ENCODE measurements at regions not wholly inside any gene's neighbourhood (a gene's known extent, or its start where the extent isn't known, plus 50 kb on each side); places are given as distances from the start of the nearest gene placed in this dataset.

DNA sequence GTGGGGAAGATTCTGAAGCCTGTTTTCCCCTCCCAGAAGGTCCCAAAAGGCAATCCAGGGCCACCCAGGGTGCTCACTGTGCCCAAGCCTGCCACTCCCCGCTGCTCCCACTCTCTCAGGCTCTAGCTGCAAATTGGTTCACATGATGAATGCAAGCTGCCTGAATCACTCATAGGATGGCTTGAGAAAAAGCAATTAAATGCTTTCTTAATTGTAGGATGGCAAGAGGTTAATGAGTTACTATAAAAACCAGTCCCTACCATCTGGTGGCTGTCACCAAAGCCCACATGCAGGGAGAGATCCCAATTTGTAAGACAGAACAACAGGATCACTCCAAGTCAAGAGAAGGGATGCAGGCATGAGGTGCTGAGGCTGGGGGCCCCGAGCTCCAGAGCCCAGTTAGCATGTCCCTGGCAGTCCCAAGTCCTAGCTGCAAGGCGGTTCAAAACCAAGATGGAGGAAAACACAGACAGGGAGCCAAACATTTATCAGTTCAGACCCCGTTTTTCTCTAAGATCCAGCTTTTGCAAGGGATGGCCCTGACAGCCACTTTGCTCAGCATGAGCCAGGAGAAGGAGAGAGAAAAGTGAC lies 207.1 kb downstream of the UACA start:
- Mint-ChIP-seq H3K4me3 (no peak overlapping the region), H3K27me3 (no peaks in the 10 kb centered on the region), H3K27ac (no peak overlapping the region), H3K36me3 (ENCODE audit: low read depth) (no peaks in the 10 kb centered on the region), H3K4me1 (ENCODE audit: low read depth) (no peaks in the 10 kb centered on the region), H3K9me3 (no peaks in the 10 kb centered on the region)
- intact Hi-C loops (cut with micrococcal nuclease) = no loop called here

DNA sequence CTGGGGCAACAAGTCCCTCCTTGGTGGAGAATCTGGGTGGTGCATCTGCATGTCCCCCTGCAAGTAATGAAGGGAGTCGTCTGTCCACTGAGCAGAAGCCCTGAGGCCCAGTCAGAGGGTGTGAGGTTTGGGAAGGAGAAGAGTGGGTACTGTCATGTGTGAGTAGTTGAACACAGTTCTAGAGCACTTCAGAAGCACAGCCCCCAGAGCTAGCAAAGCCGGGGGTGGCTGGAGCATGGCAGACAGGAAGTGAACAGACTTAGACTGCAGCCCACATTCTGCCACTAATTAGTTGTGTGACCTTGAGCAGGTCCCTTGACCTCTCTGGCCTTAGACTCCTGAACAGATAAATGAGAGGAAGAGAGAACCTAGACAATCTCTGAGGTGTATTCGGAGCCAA lies 207.6 kb downstream of the UACA start:
- Mint-ChIP-seq H3K4me1 (ENCODE audit: low read depth) (no peaks in the 10 kb centered on the region), H3K4me3 (no peak overlapping the region), H3K9me3 (no peaks in the 10 kb centered on the region), H3K27me3 (no peaks in the 10 kb centered on the region), H3K27ac (no peak overlapping the region), H3K36me3 (ENCODE audit: low read depth) (no peaks in the 10 kb centered on the region)
- intact Hi-C loops (cut with micrococcal nuclease) = no loop called here

DNA sequence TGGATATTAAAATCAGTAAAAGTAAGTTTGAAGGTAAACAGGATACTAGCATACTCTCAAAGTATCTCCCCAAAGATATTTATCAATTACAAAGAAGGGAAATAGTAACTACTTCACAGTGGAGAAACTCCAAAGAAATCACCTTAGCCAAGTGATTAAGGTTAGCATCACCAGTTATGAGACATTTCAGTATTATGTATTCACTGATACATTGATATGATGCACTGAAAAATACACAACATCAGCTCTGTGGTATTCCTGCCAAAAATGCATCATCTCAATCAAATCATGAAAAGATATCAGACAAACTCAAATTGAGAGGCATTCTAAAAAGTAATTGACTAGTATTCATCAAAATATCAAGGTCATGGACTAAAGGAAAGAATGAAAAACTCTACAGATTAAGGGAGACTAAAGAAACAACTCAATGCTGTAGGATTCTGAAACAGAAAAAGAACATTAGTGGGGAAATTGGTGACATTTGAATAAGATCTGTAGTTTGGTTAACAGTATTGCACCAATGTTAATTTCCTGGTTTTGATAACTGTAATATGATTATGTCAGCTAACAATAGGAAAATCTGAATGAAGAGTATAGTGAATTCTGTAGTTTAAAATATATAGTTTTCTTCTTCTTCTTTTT lies 215.4 kb downstream of the UACA start:
- intact Hi-C loops (cut with micrococcal nuclease) = no loop called here
- H3K9me3 Mint-ChIP-seq = no peaks in the 10 kb centered on the region
- no peaks in the 10 kb centered on the region for H3K4me1 Mint-ChIP-seq (ENCODE audit: low read depth)
- H3K36me3 Mint-ChIP-seq (ENCODE audit: low read depth) = no peaks in the 10 kb centered on the region
- no peaks in the 10 kb centered on the region for H3K27me3 Mint-ChIP-seq
- no peak overlapping the region for H3K27ac Mint-ChIP-seq
- H3K4me3 Mint-ChIP-seq = no peak overlapping the region

DNA sequence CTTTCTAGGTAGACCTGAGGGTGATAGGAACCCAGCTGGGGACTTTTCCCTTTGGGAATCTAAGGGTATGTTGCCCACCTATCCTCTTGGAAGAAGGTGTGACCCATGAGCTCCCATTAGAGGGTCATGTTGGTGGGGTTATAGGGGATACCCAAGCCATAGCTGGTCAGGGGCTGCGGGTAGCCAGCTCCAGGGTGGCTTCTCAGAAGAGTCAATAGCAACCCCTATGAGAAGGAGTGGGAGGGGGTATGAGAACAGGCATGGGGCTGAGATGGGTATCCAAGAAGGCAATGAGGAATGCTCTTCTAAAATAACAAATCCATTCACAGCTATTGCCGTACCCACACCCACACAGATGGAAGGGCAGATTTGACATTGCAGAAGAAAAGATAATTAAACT lies 217.8 kb downstream of the UACA start:
- Mint-ChIP-seq H3K27ac (no peak overlapping the region), H3K36me3 (ENCODE audit: low read depth) (no peaks in the 10 kb centered on the region), H3K4me3 (no peak overlapping the region), H3K9me3 (no peaks in the 10 kb centered on the region), H3K4me1 (ENCODE audit: low read depth) (no peaks in the 10 kb centered on the region), H3K27me3 (peaks cover 4% of the 10 kb centered on the region)
- intact Hi-C loops (cut with micrococcal nuclease) = no loop called here

DNA sequence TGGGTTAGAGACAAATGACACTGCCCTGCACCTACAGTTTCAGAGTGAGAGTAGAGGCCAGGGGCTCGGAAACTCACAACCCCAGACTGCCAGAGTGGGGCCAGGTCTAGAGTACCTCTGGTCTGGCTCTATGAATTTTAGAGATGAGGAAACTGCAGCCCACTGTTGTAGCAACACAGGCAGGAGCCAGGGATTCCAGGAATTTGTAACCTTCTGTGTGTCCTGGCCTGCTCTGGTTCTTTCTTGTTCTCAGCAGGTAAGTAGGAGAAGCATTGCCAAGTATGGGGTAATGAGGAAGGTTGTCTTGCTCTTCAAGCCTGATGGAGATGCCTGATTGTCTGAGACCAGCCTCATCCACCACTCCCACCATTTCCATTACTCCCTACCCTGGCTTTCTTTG lies 221.8 kb downstream of the UACA start:
- Mint-ChIP-seq H3K4me3 (no peak overlapping the region), H3K27ac (no peak overlapping the region), H3K36me3 (ENCODE audit: low read depth) (no peaks in the 10 kb centered on the region), H3K9me3 (no peaks in the 10 kb centered on the region), H3K4me1 (ENCODE audit: low read depth) (no peaks in the 10 kb centered on the region), H3K27me3 (peaks cover 17% of the 10 kb centered on the region)
- intact Hi-C loops (cut with micrococcal nuclease) = no loop called here

DNA sequence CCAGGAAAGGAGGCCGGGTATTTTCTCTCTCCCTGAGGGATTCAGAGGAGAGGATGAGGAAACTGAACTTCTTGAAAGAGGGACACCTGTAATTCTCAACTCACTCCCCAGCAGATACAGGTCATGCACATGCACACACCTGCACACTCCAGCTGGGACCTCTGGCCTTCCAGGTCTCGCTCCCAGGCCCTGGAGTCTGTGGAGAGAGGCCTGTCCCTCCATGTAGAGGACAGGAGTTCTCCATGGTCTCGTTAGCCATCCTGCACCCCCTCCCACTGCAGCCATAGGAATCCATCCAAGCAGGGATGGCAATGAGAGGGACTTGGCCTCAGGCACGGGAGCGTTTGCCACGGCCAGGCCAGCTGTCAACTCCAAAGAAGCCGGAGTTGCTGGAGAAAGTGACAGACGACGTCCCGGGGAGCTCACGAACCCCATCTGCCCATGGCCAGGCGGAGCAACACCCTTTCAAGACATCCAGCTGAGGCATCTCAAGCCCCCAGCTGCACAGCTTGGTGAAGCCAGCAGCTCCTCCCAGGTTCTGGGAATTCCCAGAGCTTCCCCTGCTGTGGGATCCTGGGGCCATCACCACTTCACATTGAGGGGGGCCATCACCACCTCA lies 223.3 kb downstream of the UACA start:
- Mint-ChIP-seq H3K27ac (no peak overlapping the region), H3K27me3 (peaks cover 30% of the 10 kb centered on the region), H3K36me3 (ENCODE audit: low read depth) (no peaks in the 10 kb centered on the region), H3K4me3 (no peak overlapping the region), H3K9me3 (no peaks in the 10 kb centered on the region), H3K4me1 (ENCODE audit: low read depth) (peaks cover 12% of the 10 kb centered on the region)
- intact Hi-C loops (cut with micrococcal nuclease) = no loop called here

DNA sequence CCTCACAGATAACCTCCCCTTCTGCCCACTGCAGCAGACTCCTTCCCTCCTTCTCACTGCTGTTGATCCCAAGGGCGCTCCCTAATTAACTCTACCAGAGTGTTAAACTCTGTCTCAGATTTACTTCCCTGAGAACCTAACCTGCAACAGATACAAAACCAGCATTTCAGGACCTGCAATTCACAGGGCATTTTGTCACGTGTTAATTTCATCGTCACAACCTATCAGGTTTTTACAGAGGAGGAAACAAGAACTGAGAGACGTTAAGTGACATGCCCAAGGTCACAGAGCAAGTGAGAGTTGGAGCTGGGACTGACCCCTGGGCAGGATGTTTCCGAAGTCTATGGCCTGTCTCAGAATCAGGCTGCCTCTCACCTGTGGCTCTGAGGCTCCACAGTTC lies 223.9 kb downstream of the UACA start:
- Mint-ChIP-seq H3K4me1 (ENCODE audit: low read depth) (peaks cover 18% of the 10 kb centered on the region), H3K27ac (no peak overlapping the region), H3K4me3 (no peak overlapping the region), H3K27me3 (peaks cover 32% of the 10 kb centered on the region), H3K9me3 (no peaks in the 10 kb centered on the region), H3K36me3 (ENCODE audit: low read depth) (no peaks in the 10 kb centered on the region)
- intact Hi-C loops (cut with micrococcal nuclease) = no loop called here

DNA sequence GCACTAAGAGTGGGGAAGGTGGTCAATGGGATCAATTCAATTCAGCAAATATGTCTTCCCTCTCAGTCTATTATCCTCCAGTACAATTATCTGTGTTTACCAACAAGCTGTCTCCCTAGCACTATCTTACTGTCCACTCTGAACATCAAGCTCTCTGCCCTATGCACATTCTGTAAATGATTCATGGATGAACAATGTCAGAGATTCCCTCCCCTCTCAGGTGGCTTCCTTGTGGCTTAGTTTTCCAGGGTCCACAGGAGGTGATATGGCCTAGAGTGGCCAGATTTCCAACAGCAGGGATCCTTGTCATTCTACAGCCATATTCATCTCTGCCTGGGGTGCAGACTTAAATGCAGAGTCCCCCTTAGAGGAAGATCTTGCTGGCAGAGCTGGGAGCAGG lies 225.1 kb downstream of the UACA start:
- Mint-ChIP-seq H3K4me3 (no peak overlapping the region), H3K27me3 (peaks cover 32% of the 10 kb centered on the region), H3K36me3 (ENCODE audit: low read depth) (no peaks in the 10 kb centered on the region), H3K4me1 (ENCODE audit: low read depth) (peaks cover 24% of the 10 kb centered on the region), H3K27ac (no peak overlapping the region), H3K9me3 (no peaks in the 10 kb centered on the region)
- intact Hi-C loops (cut with micrococcal nuclease) = no loop called here

DNA sequence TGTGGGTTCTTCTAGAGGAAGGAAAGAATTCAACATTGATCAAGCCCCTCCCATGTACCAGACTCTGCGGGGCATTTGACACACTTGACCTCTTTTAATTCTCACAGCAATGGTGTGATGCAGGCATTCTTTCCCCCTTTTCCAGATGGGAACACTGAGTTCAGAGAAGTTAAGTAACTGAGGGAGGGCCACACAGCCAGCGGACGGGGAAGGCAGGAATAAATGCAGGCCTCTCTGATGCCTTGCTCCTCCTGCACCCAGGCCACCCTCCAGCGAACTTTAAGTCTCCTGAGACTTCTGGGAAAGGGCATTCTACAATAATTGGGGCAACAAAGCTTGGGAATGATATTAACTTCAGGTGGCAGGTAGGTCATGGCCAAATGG lies 227.4 kb downstream of the UACA start:
- intact Hi-C loops (cut with micrococcal nuclease) = no loop called here
- no peak overlapping the region for H3K4me3 Mint-ChIP-seq
- H3K9me3 Mint-ChIP-seq = no peaks in the 10 kb centered on the region
- H3K36me3 Mint-ChIP-seq (ENCODE audit: low read depth) = no peaks in the 10 kb centered on the region
- peaks cover 35% of the 10 kb centered on the region for H3K27me3 Mint-ChIP-seq
- peaks cover 24% of the 10 kb centered on the region for H3K4me1 Mint-ChIP-seq (ENCODE audit: low read depth)
- no peak overlapping the region for H3K27ac Mint-ChIP-seq

DNA sequence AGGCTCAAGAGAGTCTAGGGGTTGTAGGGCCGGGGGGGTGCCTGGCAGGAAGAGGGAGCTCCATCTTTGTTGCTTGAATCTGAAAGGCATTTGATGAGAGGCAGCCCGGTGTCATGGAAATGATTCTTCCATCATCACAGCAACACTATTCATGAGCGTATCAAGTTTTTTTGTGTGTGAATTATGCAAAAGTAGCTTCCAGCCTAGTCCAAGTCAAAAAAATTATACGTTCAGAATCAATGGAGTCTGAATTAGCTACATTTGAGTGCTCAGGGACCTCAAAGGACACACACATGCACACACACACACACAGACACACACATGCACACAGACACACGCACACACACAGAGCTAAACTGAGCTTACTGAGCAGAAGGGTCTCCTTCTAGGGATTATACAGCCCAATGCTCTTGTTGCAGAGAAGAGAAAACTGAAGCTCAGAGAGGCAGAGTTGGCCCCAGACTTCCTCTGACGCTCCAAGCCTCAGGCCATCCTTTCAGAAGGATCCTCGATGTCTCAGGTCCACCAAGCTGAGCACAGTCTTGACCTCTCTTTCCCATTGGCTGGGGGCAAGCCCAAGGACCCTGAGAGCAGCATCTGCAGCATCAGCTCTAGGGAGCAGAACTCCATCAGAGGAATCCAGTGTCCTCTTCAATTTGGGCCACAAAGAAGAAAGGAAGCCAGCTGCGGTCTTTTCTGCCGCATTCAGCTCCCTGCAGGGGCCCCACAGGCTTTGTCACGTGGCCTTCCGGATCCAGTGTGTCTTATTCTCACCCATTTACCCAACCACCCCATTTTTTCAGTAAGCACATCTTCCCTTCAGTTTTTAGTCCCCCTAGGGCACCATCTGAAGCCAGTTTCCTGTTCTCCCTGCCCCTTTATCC lies 228.0 kb downstream of the UACA start:
- H3K27ac Mint-ChIP-seq = no peak overlapping the region
- H3K27me3 Mint-ChIP-seq = peaks cover 36% of the 10 kb centered on the region
- no peaks in the 10 kb centered on the region for H3K36me3 Mint-ChIP-seq (ENCODE audit: low read depth)
- intact Hi-C loops (cut with micrococcal nuclease) = no loop called here
- peaks cover 26% of the 10 kb centered on the region for H3K4me1 Mint-ChIP-seq (ENCODE audit: low read depth)
- no peaks in the 10 kb centered on the region for H3K9me3 Mint-ChIP-seq
- no peak overlapping the region for H3K4me3 Mint-ChIP-seq

DNA sequence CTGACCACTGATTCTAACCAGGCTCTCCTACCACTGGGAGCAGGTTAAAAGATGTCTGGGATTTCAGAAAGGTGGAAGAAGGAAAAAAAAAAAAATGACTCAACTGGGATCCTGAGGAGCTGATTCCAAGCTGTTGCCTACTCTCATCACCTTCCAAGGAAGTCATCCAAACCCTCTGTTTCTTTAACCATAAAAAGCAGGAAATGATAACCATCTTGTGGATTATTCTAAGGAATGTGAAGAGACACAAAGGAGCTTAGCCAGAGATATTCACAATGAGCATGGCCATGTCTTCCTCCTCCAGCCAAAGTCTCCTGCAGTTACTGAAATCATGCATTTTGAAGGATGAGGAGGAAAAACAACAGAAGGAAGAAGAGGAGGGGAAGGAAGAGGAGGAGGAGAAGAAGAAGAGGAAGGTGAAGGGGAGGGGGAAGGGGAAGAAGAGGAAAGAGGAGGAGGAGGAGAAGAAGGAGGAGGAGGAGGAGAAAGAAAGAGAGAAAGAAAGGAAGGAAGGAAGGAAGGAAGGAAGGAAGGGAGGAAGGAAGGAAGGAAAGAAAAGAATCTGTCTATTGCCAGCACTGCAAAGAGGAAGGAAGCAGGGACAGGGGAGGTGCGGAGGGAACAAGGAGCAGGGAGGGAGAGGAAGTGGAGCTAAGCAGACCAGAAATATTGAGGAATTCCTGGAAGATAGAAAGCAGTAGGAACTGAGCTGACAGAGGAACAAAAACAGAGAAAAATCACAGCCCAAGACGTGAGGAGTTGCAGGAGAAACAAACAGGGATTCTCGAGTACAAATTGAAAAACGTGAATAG lies 229.2 kb downstream of the UACA start:
- Mint-ChIP-seq H3K27ac (no peak overlapping the region), H3K4me3 (no peak overlapping the region), H3K36me3 (ENCODE audit: low read depth) (no peaks in the 10 kb centered on the region), H3K27me3 (peaks cover 38% of the 10 kb centered on the region), H3K9me3 (no peaks in the 10 kb centered on the region), H3K4me1 (ENCODE audit: low read depth) (peaks cover 33% of the 10 kb centered on the region)
- intact Hi-C loops (cut with micrococcal nuclease) = no loop called here

DNA sequence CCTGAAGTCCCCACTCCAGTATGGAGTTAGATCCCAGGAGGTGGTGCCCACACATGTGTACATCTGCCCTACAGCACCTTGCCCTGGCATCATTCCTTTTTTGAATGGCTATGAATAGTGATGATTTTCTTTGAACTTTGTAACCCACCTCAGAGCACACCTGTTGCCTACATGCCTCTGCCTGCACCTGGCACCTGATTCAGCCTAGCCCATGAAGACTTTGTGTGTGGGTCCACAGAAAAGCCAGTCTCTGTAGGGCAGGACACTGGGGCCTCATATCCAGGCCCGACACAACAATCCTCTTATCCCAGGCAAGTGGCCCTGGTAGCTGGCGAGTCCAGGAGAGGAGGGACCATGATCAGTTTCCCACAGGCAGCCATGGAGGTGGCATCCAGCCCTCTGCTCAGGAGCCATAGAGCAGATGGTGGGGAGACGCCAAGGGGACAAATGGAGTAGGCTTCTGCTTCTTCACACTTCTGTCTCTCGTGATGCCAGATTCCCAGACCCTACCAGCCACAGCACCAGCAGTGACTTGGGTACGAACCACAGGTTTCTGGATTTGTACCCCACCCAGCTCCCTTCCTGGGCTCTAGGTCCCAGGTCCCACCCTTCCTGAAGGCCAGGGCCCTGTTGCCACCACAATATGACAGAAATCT lies 230.7 kb downstream of the UACA start:
- Mint-ChIP-seq H3K27me3 (peaks cover 37% of the 10 kb centered on the region), H3K9me3 (no peaks in the 10 kb centered on the region), H3K36me3 (ENCODE audit: low read depth) (no peaks in the 10 kb centered on the region), H3K27ac (no peak overlapping the region), H3K4me3 (no peak overlapping the region), H3K4me1 (ENCODE audit: low read depth) (peaks cover 48% of the 10 kb centered on the region)
- intact Hi-C loops (cut with micrococcal nuclease) = no loop called here

DNA sequence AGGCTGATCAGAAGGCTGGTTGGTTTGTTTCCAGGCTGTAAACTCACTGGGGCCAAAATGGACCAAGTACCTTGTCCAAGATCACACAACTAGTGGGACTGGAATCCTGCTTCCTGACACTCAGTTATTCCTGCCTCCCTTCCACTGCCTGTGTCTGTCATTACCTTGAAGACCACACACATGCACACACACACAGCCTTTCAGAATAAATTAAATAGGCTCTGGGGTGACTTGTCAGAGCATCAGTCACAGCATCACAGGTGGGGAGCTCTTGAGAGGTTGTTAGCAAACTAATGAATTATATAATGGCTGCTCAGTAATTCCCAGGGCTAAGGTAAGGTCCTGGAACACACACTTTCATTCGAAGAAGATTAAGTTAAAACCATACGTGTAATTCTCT lies 231.8 kb downstream of the UACA start:
- Mint-ChIP-seq H3K4me3 (no peak overlapping the region), H3K36me3 (ENCODE audit: low read depth) (no peaks in the 10 kb centered on the region), H3K27me3 (peaks cover 42% of the 10 kb centered on the region), H3K9me3 (no peaks in the 10 kb centered on the region), H3K4me1 (ENCODE audit: low read depth) (peaks cover 57% of the 10 kb centered on the region), H3K27ac (no peak overlapping the region)
- intact Hi-C loops (cut with micrococcal nuclease) = no loop called here

All from dendritic cell treated with granulocyte-macrophage colony-stimulating factor and Interleukin-4, amounts not matched to agents 40 ng/mL and 50 ng/mL, for 4 days (primary cell).